Erythroblast (primary cell): ENCODE measurements at regions not wholly inside any gene's neighbourhood (a gene's known extent, or its start where the extent isn't known, plus 50 kb on each side); places are given as distances from the start of the nearest gene placed in this dataset.

Source experiments
- GATA1 ChIP-seq: IDR thresholded peaks from 2 replicates; pipeline ENCODE4 v1.6.1; 2011; ENCODE audit warnings: low read depth, mild to moderate bottlenecking, control low read depth, low read length, moderate library complexity
- POLR2A ChIP-seq: IDR thresholded peaks from 2 replicates; pipeline ENCODE4 v1.6.1; 2011; ENCODE audit warnings: mild to moderate bottlenecking, low read length

DNA sequence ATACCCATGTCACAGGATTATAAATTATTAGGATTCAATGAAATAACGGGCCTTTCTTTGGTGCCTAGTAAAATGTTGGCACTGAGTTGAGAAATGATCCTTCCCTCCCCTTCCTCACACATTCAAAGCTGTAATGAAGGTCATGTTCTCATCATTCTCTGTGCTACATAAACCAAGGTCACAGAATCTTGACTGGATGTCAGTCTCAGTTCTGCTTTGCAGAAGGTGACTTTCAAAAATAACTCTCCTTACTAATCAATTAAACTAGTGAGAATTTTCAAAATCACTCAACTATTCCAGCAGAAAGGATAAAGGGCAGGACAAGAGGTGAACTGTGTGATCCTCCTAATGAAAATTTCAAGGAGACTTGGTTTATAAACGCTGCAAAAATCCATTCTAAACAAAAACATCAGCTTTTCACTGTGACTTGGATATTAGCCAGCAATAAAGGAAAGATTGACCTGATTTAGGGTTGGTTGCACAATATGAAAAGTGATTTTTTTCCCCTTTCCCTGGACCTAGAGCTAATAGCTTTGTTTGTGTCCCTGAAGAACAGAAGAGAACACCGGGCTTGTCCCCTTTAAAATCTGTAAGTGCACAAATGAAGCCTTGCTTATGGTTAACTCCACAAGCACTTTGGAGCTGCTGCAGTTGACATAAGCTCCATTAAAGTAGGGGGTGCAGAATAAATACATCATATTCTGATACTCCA, 120.1 kb downstream of the SEC16B start:
- TF ChIP-seq POLR2A (no peak), GATA1 (no peak)
